HCEC 1CT (cell line): ENCODE measurements at regions not wholly inside any gene's neighbourhood (a gene's known extent, or its start where the extent isn't known, plus 50 kb on each side); places are given as distances from the start of the nearest gene placed in this dataset.
"Not testable (repeated sequence)": the region's sequence is repeated elsewhere in the genome, so short reads cannot be mapped to it uniquely, and the experiment has no call there.

Experiments used
- DNase-seq: peaks from one replicate; pipeline ENCODE4 v3.0.0-alpha.2; 2017

DNA sequence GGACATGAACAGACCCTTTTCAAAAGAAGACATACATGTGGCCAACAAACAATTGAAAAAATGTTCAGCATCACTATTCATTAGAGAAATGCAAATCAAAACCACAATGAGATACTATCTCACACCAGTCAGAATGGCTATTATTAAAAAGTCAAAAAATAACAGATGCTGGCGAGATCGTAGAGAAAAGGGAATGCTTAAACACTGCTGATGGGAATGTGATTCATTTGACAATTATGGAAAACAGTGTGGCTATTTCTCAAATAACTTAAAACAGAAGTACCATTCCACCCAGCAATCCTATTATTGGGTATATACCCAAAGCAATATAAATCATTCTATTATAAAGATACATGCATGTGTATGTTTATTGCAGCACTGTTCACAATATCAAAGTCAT is 281.8 kb upstream of the CDH5 start:
- not testable (repeated sequence) for DNase-seq

DNA sequence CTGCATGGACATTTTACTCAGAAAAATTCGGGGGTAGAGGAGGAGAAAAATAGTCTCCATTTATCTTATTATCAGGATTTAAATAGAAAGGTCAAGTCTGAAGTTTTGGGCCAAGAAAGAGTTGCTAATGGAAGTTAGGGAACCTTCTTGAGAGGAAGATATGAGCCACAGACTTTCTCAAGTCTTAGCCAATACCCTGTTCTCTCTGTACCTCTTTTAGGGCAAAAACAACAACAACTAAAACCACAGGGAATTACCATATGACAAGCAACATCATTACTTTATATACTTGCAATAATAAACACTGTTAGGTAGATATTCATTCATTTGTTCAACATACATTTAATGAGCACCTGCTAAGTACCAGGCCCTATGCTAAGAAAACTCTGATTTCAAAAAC is 282.2 kb upstream of the CDH5 start:
- DNase-seq = no peak

DNA sequence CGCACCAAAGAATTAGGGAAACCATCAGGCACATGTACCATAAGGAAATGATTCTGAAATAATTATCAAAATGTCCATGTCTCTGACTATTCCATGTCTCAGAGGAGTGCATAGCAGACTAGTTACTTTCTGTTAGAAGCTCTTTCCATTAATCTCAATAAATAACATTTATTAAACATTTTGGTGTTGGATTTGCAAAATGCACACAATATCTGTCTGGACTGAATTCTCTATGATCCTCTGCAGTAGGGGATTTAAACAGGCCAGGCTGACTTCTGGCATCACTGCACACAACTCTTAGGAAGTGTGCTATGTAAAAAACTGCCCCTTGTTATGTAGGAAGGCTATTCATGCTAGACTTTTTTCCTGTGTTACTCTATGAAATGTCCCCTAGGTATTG is 283.3 kb upstream of the CDH5 start:
- no peak for DNase-seq

DNA sequence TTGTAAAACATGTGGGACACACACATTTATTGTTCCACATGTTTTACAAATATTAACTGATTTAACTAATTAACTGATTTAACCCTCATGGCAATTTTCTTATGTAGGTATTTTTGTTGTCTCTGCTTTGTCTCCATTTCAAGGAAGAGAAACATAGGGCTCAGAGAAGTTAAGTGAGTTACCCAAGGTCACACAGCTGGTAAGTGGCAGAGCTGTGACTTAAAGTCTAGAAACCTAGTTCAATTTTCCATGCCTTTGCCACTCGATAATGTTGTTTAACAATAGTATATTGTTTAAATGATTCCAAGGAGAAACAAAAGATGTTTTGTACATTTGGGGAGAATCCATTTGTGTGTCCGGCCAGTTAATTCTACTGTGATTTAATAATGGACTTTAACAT is 284.1 kb upstream of the CDH5 start:
- no peak for DNase-seq

DNA sequence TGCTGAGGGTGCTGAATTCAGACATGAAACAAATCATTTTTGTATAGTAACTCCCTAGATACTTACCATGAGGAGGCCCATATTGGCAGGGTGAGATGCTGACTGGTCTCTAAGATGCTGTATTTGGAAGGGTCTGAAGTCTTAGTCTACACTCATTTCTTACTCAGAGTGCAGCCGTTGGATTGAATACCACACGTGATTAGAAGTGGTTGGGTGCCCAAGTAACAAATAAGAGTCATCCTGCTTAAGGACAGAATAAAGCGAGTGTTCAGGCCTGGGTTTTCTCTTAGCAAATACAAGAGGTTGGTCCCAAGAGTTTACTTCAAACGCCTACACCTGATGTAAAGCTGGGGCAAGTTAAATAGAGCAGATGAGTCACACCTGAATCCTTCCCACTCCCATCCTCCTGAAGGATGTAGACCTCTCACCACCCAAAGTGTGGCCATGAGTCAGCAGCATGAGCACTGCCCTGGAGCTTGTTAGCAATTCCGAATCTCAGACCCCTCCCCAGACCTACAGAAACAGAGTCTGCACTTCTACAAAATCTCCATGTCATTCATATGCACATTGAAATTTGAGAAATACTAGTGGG is 284.6 kb upstream of the CDH5 start:
- DNase-seq = peak; percentile 9

DNA sequence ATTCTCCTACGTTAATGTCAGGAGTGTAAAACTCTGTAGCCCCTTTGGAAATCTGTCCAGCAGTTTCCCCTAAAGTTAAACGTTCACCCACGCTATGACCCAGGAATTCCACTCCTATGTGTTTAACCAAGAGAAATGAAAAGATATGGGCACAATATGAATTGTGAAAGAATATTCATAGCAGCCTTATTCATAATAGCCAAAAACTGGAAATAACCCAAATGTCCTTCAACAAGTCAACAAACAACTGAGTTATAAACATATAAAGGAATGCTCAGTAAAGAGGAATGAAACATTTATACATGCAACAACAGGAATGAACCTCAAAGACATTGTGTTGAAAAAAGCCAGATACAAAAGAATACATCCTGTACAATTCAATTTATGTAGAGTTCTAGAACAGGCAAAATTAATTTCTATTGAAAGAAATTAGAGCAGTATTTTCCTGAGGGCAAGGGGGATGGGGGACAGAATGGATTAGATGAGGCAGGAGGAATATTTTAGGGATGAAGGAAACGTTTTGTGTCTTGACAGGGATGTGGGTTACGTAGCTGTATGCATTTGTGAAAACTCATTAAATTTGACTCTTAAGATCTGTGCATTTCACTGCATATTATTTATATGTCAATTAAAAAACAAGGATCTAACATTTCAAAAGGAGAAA is 286.7 kb upstream of the CDH5 start:
- DNase-seq = no peak

DNA sequence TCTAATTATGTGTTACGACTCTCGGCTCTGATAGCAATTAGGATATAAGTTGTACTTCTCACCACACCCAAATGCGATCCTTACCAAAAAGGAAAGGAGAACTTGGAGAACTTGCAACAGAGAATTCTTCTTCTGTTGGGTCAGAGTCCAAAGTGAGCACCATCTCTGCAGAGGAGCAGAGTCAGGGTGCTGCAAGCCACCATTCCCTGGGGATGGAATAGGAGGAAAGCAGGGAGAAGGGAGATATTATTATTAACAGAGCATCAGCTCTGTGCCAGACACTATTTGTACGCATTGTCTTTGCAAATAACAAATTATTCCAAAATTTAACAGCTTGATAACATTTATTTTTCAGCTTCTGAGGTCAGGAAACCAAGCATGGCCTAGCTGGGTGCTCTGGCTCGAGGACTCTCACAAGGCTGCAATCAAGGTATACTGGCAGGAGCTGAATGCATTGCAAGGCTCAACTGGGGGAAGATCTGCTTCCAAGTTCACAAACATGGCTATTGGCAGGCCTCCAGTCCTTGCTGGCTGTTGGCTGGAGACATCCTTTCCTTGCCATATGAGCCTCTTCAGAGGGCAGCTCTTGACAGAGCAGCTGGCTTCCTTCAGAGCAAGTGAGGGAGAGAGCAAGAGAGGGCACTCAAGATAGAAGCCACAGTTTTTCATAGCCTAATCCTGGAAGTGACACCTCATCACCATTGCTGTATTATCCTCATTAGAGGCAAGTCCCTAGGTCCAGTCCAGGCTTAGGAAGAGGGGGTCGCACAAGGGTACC is 296.2 kb upstream of the CDH5 start:
- no peak for DNase-seq

DNA sequence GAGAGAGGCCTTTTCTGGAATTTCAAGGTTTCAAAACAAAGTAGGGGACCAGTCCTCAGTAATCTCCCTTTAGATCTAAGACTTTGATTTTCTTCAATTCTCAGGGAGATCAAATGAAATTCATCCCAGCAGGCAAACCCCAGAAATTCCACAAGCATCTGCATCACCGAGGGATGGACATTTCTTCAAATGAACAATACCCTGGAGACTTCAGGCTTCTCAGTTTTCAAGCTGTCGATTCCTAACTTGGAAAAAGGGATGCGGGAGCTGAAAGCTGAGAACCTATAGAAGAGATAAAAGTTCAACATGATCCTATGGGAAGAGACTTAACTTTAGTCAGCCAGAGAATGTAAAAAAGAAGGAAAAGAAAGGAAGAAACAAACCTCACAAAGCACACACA is 296.9 kb upstream of the CDH5 start:
- no peak for DNase-seq

DNA sequence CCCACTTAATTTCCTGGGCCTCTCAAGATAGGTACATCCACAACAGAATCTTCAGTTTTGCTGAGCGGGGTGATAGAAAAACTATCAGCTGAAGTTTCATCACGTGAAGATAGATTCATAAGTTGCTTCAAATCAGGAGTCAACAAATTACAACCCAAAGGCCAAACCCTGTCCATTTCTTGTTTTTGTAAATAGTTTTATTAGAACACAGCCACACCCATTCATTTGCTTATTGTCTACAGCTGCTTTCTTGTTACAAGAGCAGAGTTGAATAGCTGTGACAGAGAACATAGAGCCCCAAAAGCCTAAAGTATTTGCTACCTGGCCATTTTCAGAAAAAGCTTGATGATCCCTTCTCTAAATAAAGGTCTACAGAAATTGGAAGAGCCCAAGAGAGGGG is 300.1 kb upstream of the CDH5 start:
- DNase-seq = no peak

DNA sequence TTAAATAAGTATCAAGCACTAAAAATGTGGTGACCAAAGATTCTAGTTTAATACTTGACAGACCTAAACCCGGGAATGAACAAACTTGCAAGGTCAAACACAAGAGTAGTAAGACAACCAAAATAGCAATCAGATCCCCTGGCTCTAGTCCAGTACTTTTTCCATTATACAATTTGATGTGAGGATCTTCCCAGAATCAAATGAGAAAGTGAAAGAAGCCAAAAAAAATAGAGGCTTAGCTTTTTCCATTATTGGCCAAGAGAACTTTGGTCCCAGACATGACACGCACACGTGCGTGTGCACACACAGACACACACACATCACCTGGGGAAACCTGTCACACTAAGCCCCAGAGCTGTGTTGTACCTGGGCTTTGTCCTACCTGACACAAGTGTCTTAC is 300.6 kb upstream of the CDH5 start:
- DNase-seq = no peak

DNA sequence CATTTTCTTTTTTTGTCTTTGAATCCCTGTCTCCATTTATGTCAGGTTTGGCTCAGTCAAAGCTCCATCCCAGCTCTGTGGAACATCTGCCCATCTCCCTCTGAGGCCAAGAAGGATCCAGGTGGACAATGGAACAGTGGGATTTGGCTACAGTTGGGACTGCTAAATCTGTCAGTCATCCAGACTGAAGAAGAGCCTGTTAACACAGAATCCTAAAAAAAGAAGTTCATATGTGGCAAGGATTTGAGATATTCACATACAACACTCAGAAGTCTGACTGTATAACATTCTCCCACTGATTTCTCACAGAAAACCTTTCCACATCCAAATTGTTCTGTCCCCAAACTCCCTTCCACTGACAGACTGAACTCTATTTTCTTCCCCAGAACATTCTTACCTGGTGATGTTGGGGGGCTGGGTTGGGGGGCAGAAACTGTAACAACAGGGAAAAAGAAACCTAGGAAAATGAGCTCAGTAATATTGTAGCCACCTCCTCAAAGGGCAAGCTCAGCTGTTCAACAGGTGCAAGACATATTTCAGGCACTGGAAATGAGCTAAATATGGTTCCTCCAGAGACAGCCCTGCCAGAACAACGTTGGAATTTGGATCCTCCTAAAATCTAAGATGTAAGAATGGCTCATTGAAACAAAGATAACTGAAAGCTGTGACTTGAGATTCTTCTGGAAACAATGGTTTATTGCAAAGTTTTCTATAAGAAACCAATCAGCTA is 301.5 kb upstream of the CDH5 start:
- no peak for DNase-seq

DNA sequence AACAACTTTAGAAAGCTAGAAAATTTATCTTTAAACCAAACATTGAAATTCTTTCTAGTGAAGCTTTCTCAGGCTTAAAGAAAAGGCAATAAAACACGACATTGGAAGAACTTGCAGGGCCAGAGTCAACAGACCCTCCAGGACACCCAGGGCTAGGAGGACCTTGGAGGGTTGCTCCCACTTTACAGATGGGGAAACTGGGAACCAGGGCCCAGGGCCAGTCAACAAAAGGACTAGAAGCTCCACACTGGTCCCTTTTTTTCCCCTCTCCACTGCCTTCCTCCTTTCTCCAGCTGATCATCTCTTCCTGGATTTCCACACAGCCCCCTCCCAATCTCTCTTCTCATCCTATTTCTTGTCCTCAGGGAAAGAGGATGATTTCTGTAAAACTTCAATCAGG is 307.7 kb upstream of the CDH5 start:
- no peak for DNase-seq

DNA sequence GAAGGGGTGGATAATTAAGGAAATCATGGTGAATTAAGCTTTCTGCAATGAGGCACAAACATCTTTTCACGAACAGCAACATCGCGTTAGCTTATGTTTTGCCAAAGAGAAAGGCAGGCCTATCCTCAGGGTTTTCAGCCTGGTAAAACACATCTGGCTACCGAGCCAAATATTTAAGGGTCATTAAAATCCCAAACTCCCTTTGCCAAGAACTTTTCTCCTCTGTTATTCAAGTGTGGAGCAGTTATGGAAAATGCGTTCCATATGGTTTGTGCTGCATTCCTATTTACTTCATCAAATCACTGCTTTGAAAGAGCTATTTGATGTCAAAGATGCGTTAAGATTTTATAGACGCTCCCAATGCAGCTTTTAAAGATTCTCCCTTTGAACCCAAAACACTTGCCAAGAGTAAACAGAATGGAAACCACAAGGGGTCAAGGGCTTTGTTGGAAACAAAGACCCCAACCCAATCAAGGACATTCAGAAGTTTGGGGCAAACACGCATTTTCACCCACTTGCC is 308.3 kb upstream of the CDH5 start:
- DNase-seq = no peak

DNA sequence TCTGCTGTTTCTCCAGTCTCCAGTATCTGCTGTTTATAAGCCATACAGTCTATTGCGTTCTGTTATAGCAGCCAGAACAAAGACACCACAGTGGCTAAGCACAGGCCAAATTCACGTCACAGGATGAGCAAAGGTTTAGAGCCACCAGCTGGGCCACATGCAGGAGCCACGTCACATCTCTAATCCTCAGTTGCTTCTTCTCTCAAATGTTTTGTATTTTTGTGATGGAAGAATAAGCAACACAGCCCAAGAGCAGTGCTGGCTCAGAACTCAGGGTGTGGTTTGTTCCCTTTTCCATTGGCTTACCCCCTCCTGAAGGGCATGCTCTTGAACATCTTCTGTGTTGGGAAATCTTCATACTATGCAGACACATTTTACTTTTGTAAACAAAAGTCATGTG is 309.4 kb upstream of the CDH5 start:
- no peak for DNase-seq

DNA sequence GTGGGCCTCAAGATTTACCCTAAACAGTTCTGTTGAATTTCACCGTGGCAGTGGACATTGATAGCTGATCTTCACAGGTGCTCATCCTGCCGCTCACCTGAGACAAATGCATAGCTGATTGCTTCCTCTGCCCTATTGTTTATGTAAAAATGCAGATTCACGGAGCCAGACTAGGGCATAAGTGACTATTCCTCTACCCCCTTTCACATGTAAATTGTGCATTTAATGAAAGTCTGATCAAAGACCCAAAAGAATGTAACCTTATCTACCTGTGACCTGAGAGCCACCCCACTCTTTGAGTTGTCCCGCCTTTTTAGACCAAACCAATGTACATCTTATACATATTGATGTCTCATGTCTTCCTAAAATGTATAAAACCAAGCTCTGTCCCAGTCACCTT is 312.4 kb upstream of the CDH5 start:
- no peak for DNase-seq

DNA sequence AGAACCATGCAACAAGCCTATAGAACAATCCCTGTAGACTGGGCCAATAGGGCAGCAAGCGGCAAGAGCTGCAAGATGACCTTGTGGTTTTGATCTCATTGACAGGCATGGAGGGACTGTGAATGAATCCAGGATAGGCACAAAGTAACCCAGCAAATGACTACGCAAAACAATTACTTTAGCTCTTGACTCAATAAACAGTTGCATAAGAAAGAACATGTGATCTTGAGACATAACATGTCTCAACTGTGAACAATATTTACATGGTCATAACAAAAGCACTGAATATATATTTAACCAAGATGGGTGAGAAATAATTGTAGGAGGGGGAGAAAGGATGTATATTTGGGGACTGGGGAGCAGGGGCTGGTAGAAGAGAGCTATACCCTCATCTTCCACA is 313.7 kb upstream of the CDH5 start:
- DNase-seq = no peak

DNA sequence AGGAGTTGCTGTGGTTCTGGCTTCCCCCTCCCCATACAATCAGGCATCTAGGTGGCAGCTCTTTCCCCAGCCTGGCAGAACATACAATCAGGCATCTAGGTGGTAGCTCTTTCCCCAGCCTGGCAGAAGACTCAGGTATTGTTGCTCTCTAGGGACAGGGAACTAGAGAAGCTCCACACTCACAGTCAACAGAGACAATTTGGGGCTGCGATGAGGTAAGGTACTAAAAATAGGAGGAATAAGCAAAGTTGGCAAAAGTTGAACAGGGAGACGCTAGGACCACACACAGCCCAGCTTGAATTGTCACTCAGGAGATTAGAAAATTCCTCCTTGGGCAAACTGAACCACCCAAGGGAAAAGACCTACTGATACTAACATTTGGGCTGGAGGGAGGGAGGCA is 315.5 kb upstream of the CDH5 start:
- DNase-seq = no peak

DNA sequence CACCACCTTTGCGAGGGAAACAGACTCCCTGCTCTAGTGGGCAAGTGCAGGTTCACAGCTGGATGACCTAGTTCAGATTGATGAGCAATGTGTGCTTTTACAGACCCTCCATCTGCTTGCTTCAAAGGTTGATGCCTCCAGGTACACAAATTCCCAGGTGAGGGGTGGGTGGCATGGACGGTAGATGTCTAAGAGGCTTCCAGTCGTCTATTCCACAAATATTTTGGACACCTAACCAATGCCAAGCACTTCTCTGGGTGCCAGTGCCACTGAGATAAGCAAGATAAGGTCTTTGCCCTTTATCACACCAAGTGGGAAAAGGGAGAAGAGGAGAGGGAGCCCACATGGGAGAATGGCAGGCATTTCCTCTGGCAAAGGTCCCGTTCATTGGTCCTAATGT is 316.6 kb upstream of the CDH5 start:
- no peak for DNase-seq

DNA sequence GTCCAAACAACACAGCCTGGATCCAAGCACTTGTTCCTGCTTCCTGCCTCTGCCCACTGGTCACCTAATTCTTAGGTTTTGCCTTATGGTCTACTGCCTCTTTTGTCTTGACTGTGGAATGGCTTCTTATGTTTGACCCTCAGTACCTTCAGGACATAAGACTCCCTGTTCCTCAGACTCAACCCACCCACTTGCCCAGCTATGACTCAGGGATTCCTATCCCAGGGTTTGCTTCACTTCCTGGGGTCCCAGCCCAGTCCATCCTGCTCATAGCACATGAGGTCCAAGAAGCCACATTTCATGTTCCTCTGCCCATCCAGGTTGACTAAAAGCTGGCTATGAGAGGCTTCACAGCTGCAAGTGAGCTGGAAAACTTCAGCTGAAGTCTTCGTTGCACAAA is 320.9 kb upstream of the CDH5 start:
- no peak for DNase-seq

DNA sequence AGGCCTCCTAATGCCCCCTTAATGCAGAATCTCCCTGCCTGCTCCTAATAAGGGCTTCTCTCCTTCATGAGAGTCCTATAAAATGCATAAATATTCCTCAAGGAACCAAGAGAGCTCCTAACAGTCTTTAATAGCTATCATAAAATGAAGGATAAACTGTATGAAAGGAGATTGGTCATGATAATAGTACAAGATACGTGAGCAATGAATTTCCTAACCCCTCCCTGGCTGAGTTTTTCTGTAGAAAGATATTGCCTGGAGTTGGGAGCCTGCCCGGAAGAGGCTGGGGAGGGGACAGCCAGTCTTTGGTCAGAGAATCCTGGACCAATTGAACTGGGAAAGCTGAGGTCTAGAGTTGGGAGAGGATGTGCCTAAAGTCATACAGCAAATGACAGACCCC is 321.9 kb upstream of the CDH5 start:
- DNase-seq = no peak

DNA sequence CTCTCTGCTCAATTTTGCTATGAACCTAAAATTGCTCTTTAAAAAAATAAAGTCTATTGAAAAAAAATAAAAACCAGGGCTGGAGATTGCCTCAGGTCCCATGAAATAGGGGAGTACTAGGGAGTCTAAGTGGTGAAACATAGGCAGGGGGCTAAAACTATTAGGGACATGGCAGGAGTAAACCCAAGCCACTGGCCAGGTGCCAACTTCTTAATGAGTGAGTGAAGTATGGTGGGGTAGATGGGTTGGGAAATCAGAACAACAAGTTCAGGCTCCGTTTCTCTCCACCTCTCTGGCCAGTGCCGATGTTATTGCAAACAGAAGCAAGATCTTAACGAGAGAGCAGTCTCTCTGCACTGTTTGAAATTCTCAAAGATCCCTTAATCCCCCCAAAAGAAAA is 322.4 kb upstream of the CDH5 start:
- DNase-seq = no peak

DNA sequence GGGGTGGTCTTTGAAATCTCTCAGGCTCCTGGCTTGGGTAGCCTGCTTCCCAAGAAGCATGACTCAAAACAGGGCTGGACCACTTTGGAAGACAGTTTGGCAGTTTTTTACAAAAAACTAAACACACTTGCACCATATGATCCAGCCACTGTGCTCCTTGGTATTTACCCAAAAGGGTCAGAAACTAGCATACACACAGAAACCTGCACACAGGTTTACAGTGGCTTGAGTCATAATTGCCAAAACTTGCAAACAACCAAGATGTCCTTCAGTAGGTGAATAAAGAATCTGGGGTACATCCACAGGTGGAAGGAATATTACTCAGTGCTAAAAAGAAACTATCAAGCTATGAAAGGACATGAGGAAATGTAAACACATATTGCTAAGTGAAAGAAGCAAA is 323.2 kb upstream of the CDH5 start:
- DNase-seq = no peak

DNA sequence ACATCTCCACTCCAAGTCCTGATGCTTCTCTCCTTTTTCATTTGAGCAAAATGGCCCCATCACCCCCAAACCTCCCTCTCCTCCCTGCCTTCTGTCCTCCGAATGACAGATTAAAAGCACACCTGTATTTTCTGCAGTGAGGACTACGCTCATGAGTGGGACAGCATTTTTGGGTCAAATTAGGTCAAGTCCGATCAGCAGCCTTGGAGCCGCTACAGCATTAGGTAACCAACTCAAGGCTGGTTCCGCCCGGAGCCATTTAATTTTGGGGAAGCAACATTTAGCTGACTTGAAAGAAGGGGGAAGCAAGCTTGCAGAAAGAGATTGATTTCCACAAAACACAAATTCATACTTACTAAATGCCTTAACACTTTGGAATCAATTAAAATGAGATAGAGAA is 324.1 kb upstream of the CDH5 start:
- no peak for DNase-seq

DNA sequence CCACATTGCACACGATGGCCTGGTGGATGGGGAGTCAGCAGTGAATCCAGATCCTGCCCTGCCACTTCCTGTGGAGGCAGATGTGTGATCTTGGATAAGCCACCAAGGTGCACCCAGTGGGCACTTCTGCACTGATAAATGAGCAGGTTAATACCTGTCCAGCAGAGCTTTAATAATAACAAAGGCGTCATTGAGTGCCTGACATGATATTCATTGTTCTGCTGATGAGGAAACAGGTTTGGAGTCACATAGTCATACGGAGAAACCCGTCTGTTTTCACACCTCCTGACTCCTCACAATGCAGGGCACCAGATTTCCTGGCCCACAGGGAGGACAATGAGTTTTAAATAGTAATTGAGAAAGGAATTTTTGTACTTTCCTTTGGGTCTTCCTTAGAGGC is 324.6 kb upstream of the CDH5 start:
- DNase-seq = no peak
